ENCODE measurements at regions not wholly inside any gene's neighbourhood (a gene's known extent, or its start where the extent isn't known, plus 50 kb on each side); places are given as distances from the start of the nearest gene placed in this dataset.

- Histone ChIP-seq H3K36me3 (ENCODE audit: low read depth, missing control alignments) (no peaks in the 10 kb centered on the region), H3K9me3 (no peaks in the 10 kb centered on the region), H3K27ac (no peak overlapping the region), H3K4me3 (no peak overlapping the region), H3K4me1 (no peaks in the 10 kb centered on the region), H3K27me3 (no peaks in the 10 kb centered on the region)
- intact Hi-C loops (cut with DNase I; ENCODE audit: low total_unique reads) = no loop called here
- no peak for TF ChIP-seq CTCF (IDR thresholded peaks at IDR 0.05)
- TF ChIP-seq POLR2A (IDR thresholded peaks at IDR 0.05) = no peak
- 67 to 96% methylated on average over 3 of the region's 3 CpGs for WGBS, 2 donors
- DNase-seq = no peak
These were observed 291.9 kb upstream of the TENM3 start for GRCh38 chr4:181951265-181951664.

GRCh38 chr4:181952478-181952877, 290.7 kb upstream of the TENM3 start:
- DNase-seq = no peak
- no peaks in the 10 kb centered on the region for H3K27me3 ChIP-seq
- 46 to 68% methylated on average over 7 of the region's 7 CpGs for WGBS, 2 donors
- no peak for TF ChIP-seq CTCF (IDR thresholded peaks at IDR 0.05)
- no peak for TF ChIP-seq POLR2A (IDR thresholded peaks at IDR 0.05)
- H3K4me3 ChIP-seq = no peak overlapping the region
- H3K4me1 ChIP-seq = no peaks in the 10 kb centered on the region
- H3K9me3 ChIP-seq = no peaks in the 10 kb centered on the region
- no peaks in the 10 kb centered on the region for H3K36me3 ChIP-seq (ENCODE audit: low read depth, missing control alignments)
- H3K27ac ChIP-seq = no peak overlapping the region
- intact Hi-C loops (cut with DNase I; ENCODE audit: low total_unique reads) = no loop called here

- TF ChIP-seq POLR2A (IDR thresholded peaks at IDR 0.05) = no peak
- no peak for TF ChIP-seq CTCF (IDR thresholded peaks at IDR 0.05)
- Histone ChIP-seq H3K4me3 (no peak overlapping the region), H3K27ac (no peak overlapping the region), H3K4me1 (no peaks in the 10 kb centered on the region), H3K27me3 (no peaks in the 10 kb centered on the region), H3K36me3 (ENCODE audit: low read depth, missing control alignments) (no peaks in the 10 kb centered on the region), H3K9me3 (no peaks in the 10 kb centered on the region)
- 74 to 75% methylated on average over 3 of the region's 3 CpGs for WGBS, 2 donors
- no peak for DNase-seq
- intact Hi-C loops (cut with DNase I; ENCODE audit: low total_unique reads) = no loop called here
These were observed 286.7 kb upstream of the TENM3 start for GRCh38 chr4:181956512-181956911.

- intact Hi-C loops (cut with DNase I; ENCODE audit: low total_unique reads) = no loop called here
- no peak for TF ChIP-seq POLR2A (IDR thresholded peaks at IDR 0.05)
- TF ChIP-seq CTCF (IDR thresholded peaks at IDR 0.05) = no peak
- Histone ChIP-seq H3K4me1 (no peaks in the 10 kb centered on the region), H3K27ac (no peak overlapping the region), H3K27me3 (no peaks in the 10 kb centered on the region), H3K36me3 (ENCODE audit: low read depth, missing control alignments) (no peaks in the 10 kb centered on the region), H3K4me3 (no peak overlapping the region), H3K9me3 (no peaks in the 10 kb centered on the region)
- 46 to 57% methylated on average over 8 of the region's 8 CpGs for WGBS, 2 donors
- DNase-seq = no peak
These were observed 286.1 kb upstream of the TENM3 start for GRCh38 chr4:181957088-181957487.

- WGBS, 2 donors = 71% methylated on average over 2 of the region's 2 CpGs
- Histone ChIP-seq H3K36me3 (ENCODE audit: low read depth, missing control alignments) (no peaks in the 10 kb centered on the region), H3K4me3 (no peak overlapping the region), H3K4me1 (no peaks in the 10 kb centered on the region), H3K9me3 (no peaks in the 10 kb centered on the region), H3K27ac (no peak overlapping the region), H3K27me3 (no peaks in the 10 kb centered on the region)
- no peak for TF ChIP-seq CTCF (IDR thresholded peaks at IDR 0.05)
- no peak for TF ChIP-seq POLR2A (IDR thresholded peaks at IDR 0.05)
- intact Hi-C loops (cut with DNase I; ENCODE audit: low total_unique reads) = no loop called here
- no peak for DNase-seq
These were observed 284.8 kb upstream of the TENM3 start for GRCh38 chr4:181958446-181958845.
